ENCODE measurements at regions not wholly inside any gene's neighbourhood (a gene's known extent, or its start where the extent isn't known, plus 50 kb on each side); places are given as distances from the start of the nearest gene placed in this dataset.

DNA sequence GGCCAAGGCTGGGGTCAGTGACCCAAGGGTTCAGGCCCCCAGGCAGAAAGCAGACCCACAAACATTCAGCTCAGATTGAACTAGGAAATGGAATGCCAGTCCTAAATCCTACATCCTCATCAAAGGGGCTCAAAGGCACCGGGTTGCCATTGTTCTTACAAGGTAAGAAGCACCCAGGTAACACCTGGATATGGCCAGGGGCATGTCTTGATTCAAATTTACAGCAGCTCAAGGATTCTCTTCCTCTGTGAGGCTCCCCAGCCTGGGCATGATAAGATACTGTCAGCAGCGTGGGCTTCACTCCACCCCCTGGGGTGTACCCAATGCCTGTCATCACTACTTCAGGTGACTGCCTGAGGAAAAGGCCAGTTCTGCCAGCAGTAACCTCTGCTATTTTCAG is 92.1 kb upstream of the FSTL4 start:
- H3K27ac ChIP-seq: no peak overlapping the region
- TF ChIP-seq, protein P1, sequence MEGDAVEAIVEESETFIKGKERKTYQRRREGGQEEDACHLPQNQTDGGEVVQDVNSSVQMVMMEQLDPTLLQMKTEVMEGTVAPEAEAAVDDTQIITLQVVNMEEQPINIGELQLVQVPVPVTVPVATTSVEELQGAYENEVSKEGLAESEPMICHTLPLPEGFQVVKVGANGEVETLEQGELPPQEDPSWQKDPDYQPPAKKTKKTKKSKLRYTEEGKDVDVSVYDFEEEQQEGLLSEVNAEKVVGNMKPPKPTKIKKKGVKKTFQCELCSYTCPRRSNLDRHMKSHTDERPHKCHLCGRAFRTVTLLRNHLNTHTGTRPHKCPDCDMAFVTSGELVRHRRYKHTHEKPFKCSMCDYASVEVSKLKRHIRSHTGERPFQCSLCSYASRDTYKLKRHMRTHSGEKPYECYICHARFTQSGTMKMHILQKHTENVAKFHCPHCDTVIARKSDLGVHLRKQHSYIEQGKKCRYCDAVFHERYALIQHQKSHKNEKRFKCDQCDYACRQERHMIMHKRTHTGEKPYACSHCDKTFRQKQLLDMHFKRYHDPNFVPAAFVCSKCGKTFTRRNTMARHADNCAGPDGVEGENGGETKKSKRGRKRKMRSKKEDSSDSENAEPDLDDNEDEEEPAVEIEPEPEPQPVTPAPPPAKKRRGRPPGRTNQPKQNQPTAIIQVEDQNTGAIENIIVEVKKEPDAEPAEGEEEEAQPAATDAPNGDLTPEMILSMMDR (conservative IDR thresholded peaks at IDR 0.05): no peak

DNA sequence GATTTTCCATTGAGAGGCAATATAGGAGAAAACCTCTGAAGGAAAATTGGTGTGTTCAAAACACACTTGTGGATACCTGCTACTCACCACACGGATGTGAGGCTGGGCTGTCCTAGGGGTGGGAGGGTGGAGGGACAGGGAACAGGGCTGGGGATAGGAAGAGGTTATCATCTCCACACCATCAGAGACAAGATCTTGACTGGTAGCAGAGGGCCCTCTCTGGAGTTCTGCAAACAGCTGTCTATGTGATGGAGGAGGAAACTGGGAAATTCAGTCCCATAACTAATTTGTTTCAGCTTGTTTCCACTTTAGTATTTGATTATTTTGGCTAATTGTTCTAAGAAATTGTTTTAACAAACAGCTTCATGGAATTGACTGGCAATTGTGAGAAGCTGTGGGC is 91.6 kb upstream of the FSTL4 start:
- TF ChIP-seq, protein P1 (conservative IDR thresholded peaks at IDR 0.05): no peak

DNA sequence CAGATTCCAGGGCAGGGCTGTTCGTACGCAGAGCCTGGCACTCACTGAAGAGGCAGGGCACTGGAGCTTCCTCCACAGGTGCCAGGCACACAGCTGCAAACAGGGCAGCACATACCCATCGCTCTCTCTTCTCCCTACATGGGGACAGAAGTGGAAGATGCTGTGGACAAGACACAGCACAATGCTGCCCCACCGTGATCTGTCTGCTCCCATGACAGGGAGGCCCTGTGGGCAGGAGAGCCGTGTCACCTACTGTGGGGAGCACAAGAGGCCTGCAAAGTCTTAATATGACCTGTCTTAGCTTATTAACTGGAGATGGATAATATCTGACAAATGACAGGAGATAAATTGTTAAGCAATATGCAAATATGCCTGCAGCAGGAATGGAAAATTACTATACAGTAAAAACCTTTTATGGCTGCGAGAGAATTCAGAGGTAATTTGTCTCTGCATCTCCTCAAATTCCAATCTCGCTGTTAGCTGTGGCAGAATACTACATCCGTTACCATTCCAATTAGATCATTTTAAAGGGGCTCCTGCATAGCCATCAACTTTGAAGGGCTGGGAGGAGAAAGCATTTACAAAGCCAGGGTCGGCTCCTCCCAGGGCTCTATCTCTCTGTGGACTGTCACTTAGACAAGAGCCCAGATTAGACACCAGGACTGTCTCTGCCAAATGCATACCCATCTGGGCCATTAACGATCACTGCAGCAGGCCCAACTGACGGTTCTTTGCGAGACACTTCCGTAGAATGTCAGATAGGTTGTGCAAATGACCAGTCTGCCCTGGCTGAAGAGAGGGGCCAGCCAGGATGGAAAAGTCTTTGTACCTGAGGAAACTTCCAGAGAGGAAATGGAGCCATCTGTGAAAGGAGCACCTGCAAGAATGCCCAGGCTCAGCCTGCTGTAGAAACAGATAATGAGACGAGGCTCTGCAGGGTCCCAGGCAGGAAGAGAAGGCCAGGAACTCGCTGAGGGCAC is 90.7 kb upstream of the FSTL4 start:
- H3K27ac ChIP-seq: no peak overlapping the region
- TF ChIP-seq, protein P1 (conservative IDR thresholded peaks at IDR 0.05): no peak

More for the DNA sequence above, 91.6 kb upstream of the FSTL4 start:
- H3K27ac ChIP-seq: no peak overlapping the region

DNA sequence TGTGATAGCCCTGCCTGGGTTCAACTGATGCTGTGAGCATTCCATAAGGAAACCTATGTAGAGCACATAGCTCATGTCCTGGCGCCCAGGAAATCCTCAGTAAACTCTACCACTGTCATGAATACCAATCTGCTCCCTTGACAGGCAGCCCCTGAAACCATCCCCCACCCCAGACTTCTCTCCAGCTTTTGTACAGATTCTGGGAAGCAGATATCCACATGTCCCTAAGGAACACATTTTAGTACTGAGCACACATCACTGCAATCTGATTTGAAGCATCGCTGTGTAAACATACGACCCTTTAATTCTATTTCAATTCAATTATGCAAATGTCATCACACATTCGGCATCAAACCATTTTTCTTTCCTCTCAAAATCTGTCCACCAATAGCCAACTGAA is 89.5 kb upstream of the FSTL4 start:
- H3K27ac ChIP-seq: no peak overlapping the region
- TF ChIP-seq, protein P1 (conservative IDR thresholded peaks at IDR 0.05): no peak

DNA sequence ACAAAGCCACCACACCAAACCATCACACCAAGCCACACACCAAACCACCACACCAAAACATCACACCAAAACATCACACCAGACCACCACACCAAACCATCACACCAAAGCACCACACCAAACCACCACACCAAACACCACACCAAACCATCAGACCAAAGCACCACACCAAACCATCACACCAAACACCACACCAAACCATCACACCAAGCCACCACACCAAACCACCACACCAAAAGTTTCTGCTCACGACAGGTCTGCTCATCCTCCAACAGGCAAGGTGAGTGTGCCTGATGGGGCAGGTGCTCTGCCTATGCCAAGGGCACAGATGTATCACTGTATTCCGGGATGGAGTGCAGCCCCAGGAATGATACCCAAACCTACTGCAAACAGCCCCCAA is 87.9 kb upstream of the FSTL4 start:
- TF ChIP-seq, protein P1 (conservative IDR thresholded peaks at IDR 0.05): no peak
- H3K27ac ChIP-seq: no peak overlapping the region

DNA sequence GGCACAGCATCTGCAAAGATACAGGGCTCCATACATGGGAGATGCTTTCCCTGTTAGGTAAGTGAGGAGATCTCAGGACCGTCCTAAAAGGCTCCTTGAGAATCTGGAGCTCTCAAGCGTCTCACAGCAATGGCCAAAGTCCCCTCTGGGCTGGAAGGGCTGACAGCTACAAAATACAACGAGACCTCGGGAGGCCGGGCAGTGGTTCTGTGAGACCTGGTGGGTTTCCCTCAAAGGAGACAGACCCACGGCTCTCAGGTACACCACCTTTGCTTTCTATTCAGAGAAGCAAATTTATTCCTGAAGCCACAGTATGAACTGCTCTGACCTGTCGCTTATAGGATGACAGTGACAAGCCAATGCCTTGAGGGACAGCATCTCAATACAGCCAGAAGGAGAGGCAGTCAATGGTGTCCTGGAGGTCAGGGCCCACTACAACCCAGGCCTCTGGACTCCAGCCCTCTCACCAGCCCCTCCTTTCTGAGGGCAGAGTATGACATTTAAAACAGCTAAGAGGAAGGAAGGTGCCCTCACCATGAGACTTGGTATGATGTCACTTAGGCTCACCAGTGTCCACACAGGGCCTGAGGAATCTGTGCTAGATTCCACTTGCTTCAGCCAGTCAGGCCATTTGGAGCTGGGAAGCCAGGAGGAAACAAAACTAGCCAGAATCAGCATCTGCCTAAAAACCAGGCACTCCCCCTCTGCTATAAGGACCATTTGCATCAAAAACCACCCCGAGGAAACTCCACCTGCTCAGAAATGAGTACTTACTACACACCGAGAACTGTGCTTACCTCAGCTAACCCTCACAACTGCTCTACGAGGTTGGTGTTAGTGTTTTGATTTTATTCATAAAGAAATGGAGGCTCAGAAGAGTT is 86.5 kb upstream of the FSTL4 start:
- H3K27ac ChIP-seq: no peak overlapping the region
- TF ChIP-seq, protein P1 (conservative IDR thresholded peaks at IDR 0.05): no peak

DNA sequence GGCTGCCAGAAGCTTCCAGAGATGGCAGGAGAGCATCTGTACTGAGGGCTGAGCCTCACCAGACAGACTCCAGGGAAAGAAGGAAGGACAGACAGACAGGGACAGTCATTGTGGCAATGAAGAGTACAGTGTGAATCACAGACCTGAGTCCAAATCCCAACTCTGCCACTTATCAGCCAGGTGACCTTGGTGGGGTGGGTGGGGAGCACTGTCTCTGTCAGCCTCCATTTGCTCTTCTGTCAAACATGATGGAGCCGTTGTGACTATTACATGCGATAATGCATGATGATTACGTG is 85.9 kb upstream of the FSTL4 start:
- H3K27ac ChIP-seq: no peak overlapping the region
- TF ChIP-seq, protein P1 (conservative IDR thresholded peaks at IDR 0.05): no peak

All from VCaP (cell line).